ENCODE measurements at regions not wholly inside any gene's neighbourhood (a gene's known extent, or its start where the extent isn't known, plus 50 kb on each side); places are given as distances from the start of the nearest gene placed in this dataset.

GRCh38 chr4:16384576-16384975 lies 158.3 kb upstream of the TAPT1 start:
- Histone ChIP-seq H3K14ac (ENCODE audit: insufficient read length) (no peak overlapping the region), H4K8ac (ENCODE audit: extremely low read depth, insufficient read depth, low read length) (no peak overlapping the region), H3K79me2 (ENCODE audit: control insufficient read depth in 1 of 2, insufficient read depth in 2 of 2, low read length in 2 of 2) (no peaks in the 10 kb centered on the region), H2BK15ac (ENCODE audit: low read length) (no peak overlapping the region), H3K4me3 (ENCODE audit: extremely low read depth in 1 of 4, insufficient read depth in 2 of 4, low read depth in 3 of 4, low read length in 4 of 4) (no peak overlapping the region), H3K56ac (replicated peaks; ENCODE audit: insufficient read length, low read depth, low read length) (no peak overlapping the region), H3K23me2 (ENCODE audit: low read depth, low read length) (no peaks in the 10 kb centered on the region), H4K91ac (replicated peaks; ENCODE audit: insufficient read length, low read length) (no peak overlapping the region), H3K9ac (replicated peaks in 1 of 4; ENCODE audit: extremely low read depth in 1 of 4, low read depth in 3 of 4, low read length in 3 of 4) (no peak overlapping the region), H2AFZ (ENCODE audit: low read length) (peak overlapping the region; percentile 77; the same call in 1 of the 2 replicates), H4K5ac (ENCODE audit: insufficient read length, low read depth, low read length) (no peak overlapping the region), H2BK120ac (replicated peaks; ENCODE audit: low read depth, low read length) (no peak overlapping the region), H3K79me1 (ENCODE audit: low read depth, low read length) (no peaks in the 10 kb centered on the region), H3K9me3 (ENCODE audit: insufficient read depth in 2 of 2, low read depth in 1 of 2, low read length in 1 of 2) (no peaks in the 10 kb centered on the region), H3K27me3 (replicated peaks in 1 of 4; ENCODE audit: control insufficient read depth in 3 of 4, extremely low read depth in 1 of 4, insufficient read depth in 3 of 4, low read length in 3 of 4) (no peaks in the 10 kb centered on the region), H3K27ac (ENCODE audit: low read depth, low read length) (no peak overlapping the region), H2AK5ac (ENCODE audit: low read depth, low read length) (no peak overlapping the region), H3K18ac (ENCODE audit: extremely low read depth, low read length) (no peak overlapping the region), H4K20me1 (replicated peaks in 1 of 2; ENCODE audit: control insufficient read depth in 1 of 2, insufficient read depth in 2 of 2, low read length in 2 of 2) (no peaks in the 10 kb centered on the region), H3K4me2 (ENCODE audit: insufficient read depth in 1 of 2, low read depth in 2 of 2, low read length in 2 of 2) (no peak overlapping the region), H2BK20ac (ENCODE audit: low read length) (no peak overlapping the region), H3K23ac (ENCODE audit: insufficient read length) (no peak overlapping the region), H3K36me3 (ENCODE audit: control insufficient read depth in 2 of 4, insufficient read depth in 4 of 4, low read length in 3 of 4) (no peaks in the 10 kb centered on the region), H2BK12ac (ENCODE audit: low read depth, low read length) (no peak overlapping the region), H3K4ac (replicated peaks; ENCODE audit: insufficient read length, low read depth, low read length) (no peak overlapping the region), H2BK5ac (ENCODE audit: low read depth, low read length) (no peak overlapping the region), H3K4me1 (replicated peaks in 1 of 4; ENCODE audit: control insufficient read depth in 3 of 4, insufficient read depth in 4 of 4, low read length in 3 of 4) (no peaks in the 10 kb centered on the region)
- DNase-seq (ENCODE audit: low read depth in 1 of 2, low spot score in 2 of 2) (no peak), FAIRE-seq (no peak)
- no peak for TF ChIP-seq HDAC6 (IDR thresholded peaks at IDR 0.05; ENCODE audit: low read depth, low read length)
- TF ChIP-seq RAD21 (IDR thresholded peaks at IDR 0.05 in 1 of 2, conservative IDR thresholded peaks at IDR 0.05 in 1 of 2; ENCODE audit: low read depth in 2 of 2, low read length in 2 of 2): peak in 1 of 2 experiments; percentile 9; a peak in 1 of 4 replicates
- ChIA-PET POLR2A (ENCODE audit: partially characterized antibody) (no interaction called here), CTCF (ENCODE audit: partially characterized antibody) (no interaction called here)
- WGBS, 2 experiments (ENCODE audit: extremely low coverage in 1 of 2, insufficient coverage in 1 of 2, insufficient read length in 1 of 2, insufficient replicate concordance in 2 of 2, low coverage in 1 of 2, low lambda C conversion rate in 2 of 2, missing lambda C conversion rate in 1 of 2): 71% methylated on average over 6 of the region's 6 CpGs; no CpG with 5 or more reads in 1 of the 2 experiments
